NB4 (cell line): ENCODE measurements at regions not wholly inside any gene's neighbourhood (a gene's known extent, or its start where the extent isn't known, plus 50 kb on each side); places are given as distances from the start of the nearest gene placed in this dataset.
"Not testable (repeated sequence)": the region's sequence is repeated elsewhere in the genome, so short reads cannot be mapped to it uniquely, and the experiment has no call there.

Experiments
- DNase-seq: peaks from one replicate; pipeline ENCODE4 v3.0.0; 2010; ENCODE audit warnings: low read depth
- H3K4me3 ChIP-seq: one replicate; pipeline ENCODE4 v1.5.1; 2011; ENCODE audit warnings: mild to moderate bottlenecking, low read depth, low read length, moderate library complexity
- CTCF ChIP-seq: IDR thresholded peaks from one replicate; pipeline ENCODE4 v1.5.1; 2012; ENCODE audit warnings: low read depth, low read length
- MAX ChIP-seq: IDR thresholded peaks from 2 replicates; pipeline ENCODE4 v1.6.1; 2011; ENCODE audit warnings: low read depth, low read length
- MYC ChIP-seq: IDR thresholded peaks from 2 replicates; pipeline ENCODE4 v1.6.1; 2011; ENCODE audit warnings: low read depth, low read length
- POLR2A ChIP-seq: IDR thresholded peaks from 2 replicates; pipeline ENCODE4 v1.6.1; 2011; ENCODE audit warnings: mild to moderate bottlenecking; ENCODE audit not compliant: insufficient read length; ENCODE audit errors: extremely low read depth

GRCh38 chr12:67540920-67541624 lies 107.5 kb upstream of the DYRK2 start:
- no peak overlapping the region for H3K4me3 ChIP-seq
- DNase-seq = no peak
- TF ChIP-seq MAX (peak; percentile 54; the same call in 1 of the 2 replicates), CTCF (no peak)

GRCh38 chr12:67541625-67541991 lies 106.9 kb upstream of the DYRK2 start:
- H3K4me3 ChIP-seq = no peak overlapping the region
- TF ChIP-seq MAX (no peak), POLR2A (no peak), MYC (no peak), CTCF (no peak)
- no peak for DNase-seq

GRCh38 chr12:67543021-67543770 lies 105.3 kb upstream of the DYRK2 start:
- TF ChIP-seq MAX (no peak), CTCF (no peak), POLR2A (no peak), MYC (no peak)
- H3K4me3 ChIP-seq = no peak overlapping the region
- DNase-seq = no peak

GRCh38 chr12:67545298-67545697 lies 103.2 kb upstream of the DYRK2 start:
- no peak overlapping the region for H3K4me3 ChIP-seq
- no peak for TF ChIP-seq MAX
- DNase-seq = peak; percentile 7

GRCh38 chr12:67546746-67547145 lies 101.8 kb upstream of the DYRK2 start:
- no peak overlapping the region for H3K4me3 ChIP-seq
- DNase-seq = no peak
- TF ChIP-seq MAX (no peak), CTCF (no peak), POLR2A (no peak), MYC (no peak)

GRCh38 chr12:67555075-67555717 lies 93.3 kb upstream of the DYRK2 start:
- DNase-seq, H3K4me3 ChIP-seq: not testable (repeated sequence)
